Erythroblast (primary cell): ENCODE measurements at regions not wholly inside any gene's neighbourhood (a gene's known extent, or its start where the extent isn't known, plus 50 kb on each side); places are given as distances from the start of the nearest gene placed in this dataset.

Experiments used
- GATA1 ChIP-seq: IDR thresholded peaks from 2 replicates; pipeline ENCODE4 v1.6.1; 2011; ENCODE audit warnings: low read depth, mild to moderate bottlenecking, control low read depth, low read length, moderate library complexity
- POLR2A ChIP-seq: IDR thresholded peaks from 2 replicates; pipeline ENCODE4 v1.6.1; 2011; ENCODE audit warnings: mild to moderate bottlenecking, low read length

DNA sequence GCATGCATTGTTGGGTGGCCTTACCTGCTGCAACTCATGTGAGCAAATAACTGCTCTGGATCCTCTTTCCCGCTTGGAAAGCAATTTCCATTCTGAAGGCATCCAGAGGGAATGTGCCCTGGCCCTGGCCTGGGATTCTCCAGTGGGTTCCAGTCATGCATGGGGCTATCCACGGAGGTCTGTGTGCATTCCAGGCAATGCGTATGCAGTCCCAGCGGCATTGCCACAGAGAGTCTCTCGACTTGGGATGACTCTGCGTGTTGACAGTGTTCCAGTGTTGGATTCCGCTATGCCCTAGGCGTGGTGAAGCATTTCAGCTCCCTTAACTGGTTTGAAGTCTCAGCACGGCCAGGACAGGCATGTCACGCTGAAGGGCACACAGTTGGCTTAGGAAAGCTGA is 113.9 kb downstream of the SNRPN start:
- TF ChIP-seq POLR2A (no peak), GATA1 (no peak)
